H9 (cell line): ENCODE measurements at regions not wholly inside any gene's neighbourhood (a gene's known extent, or its start where the extent isn't known, plus 50 kb on each side); places are given as distances from the start of the nearest gene placed in this dataset.
"Not testable (repeated sequence)": the region's sequence is repeated elsewhere in the genome, so short reads cannot be mapped to it uniquely, and the experiment has no call there.

Experiments used
- DNase-seq: peaks from one replicate; pipeline ENCODE4 v3.0.0-alpha.2; 2017
- H2AFZ ChIP-seq: one replicate; pipeline ENCODE4 v1.6.1; 2013; ENCODE audit warnings: mild to moderate bottlenecking, low read length, control low read depth, moderate library complexity
- H2AK5ac ChIP-seq: 2 replicates; pipeline ENCODE4 v1.6.1; 2013; ENCODE audit warnings: low read length, control low read depth, mixed read lengths; ENCODE audit not compliant: insufficient read length
- H2BK120ac ChIP-seq: one replicate; pipeline ENCODE4 v1.6.1; 2013; ENCODE audit warnings: low read depth, mild to moderate bottlenecking, low read length, control low read depth, inconsistent platforms; ENCODE audit not compliant: poor library complexity, severe bottlenecking
- H2BK12ac ChIP-seq: 2 replicates; pipeline ENCODE4 v1.6.1; 2013; ENCODE audit warnings: low read length, control low read depth, mixed read lengths, low read depth; ENCODE audit not compliant: insufficient read length
- H2BK15ac ChIP-seq: 2 replicates; pipeline ENCODE4 v1.6.1; 2013; ENCODE audit warnings: low read depth, low read length, control low read depth
- H2BK20ac ChIP-seq: one replicate; pipeline ENCODE4 v1.6.1; 2013; ENCODE audit warnings: low read depth, mild to moderate bottlenecking, low read length, control low read depth, inconsistent platforms; ENCODE audit not compliant: poor library complexity, severe bottlenecking
- H2BK5ac ChIP-seq: 2 replicates; pipeline ENCODE4 v1.6.1; 2013; ENCODE audit warnings: low read length, control low read depth, mixed read lengths; ENCODE audit not compliant: insufficient read length
- H3K14ac ChIP-seq: 2 replicates; pipeline ENCODE4 v1.6.1; 2013; ENCODE audit warnings: low read length, control low read depth; ENCODE audit not compliant: insufficient read depth
- H3K18ac ChIP-seq: 2 replicates; pipeline ENCODE4 v1.6.1; 2013; ENCODE audit warnings: low read depth, mild to moderate bottlenecking, mixed read lengths, low read length, control low read depth; ENCODE audit not compliant: insufficient read length
- H3K23ac ChIP-seq: 2 replicates; pipeline ENCODE4 v1.6.1; 2013; ENCODE audit warnings: low read length, control low read depth, mixed read lengths, low read depth; ENCODE audit not compliant: insufficient read length
- H3K23me2 ChIP-seq: 2 replicates; pipeline ENCODE4 v1.6.1; 2013; ENCODE audit warnings: low read depth, mild to moderate bottlenecking, mixed read lengths, low read length, control low read depth; ENCODE audit not compliant: insufficient read length, poor library complexity, severe bottlenecking
- H3K27ac ChIP-seq: 2 replicates; pipeline ENCODE4 v1.5.1; 2013; ENCODE audit warnings: low read length, control low read depth, mixed read lengths, low read depth; ENCODE audit not compliant: insufficient read length
- H3K27me3 ChIP-seq: 2 replicates; pipeline ENCODE4 v1.6.1; 2013; ENCODE audit warnings: low read length, control low read depth, inconsistent platforms; ENCODE audit not compliant: insufficient read depth
- H3K4ac ChIP-seq: 2 replicates; pipeline ENCODE4 v1.6.1; 2013; ENCODE audit warnings: low read depth, mild to moderate bottlenecking, control low read depth, inconsistent platforms, low read length, moderate library complexity
- H3K4me1 ChIP-seq: 2 replicates; pipeline ENCODE4 v1.6.1; 2013; ENCODE audit warnings: low read length, control low read depth, inconsistent platforms; ENCODE audit not compliant: insufficient read depth
- H3K4me2 ChIP-seq: 2 replicates; pipeline ENCODE4 v1.6.1; 2013; ENCODE audit warnings: low read length, control low read depth, mixed read lengths; ENCODE audit not compliant: insufficient read length, insufficient read depth
- H3K56ac ChIP-seq: 2 replicates; pipeline ENCODE4 v1.6.1; 2013; ENCODE audit warnings: low read depth, mild to moderate bottlenecking, mixed read lengths, low read length, control low read depth; ENCODE audit not compliant: insufficient read length
- H3K79me1 ChIP-seq: 2 replicates; pipeline ENCODE4 v1.6.1; 2013; ENCODE audit warnings: low read depth, mild to moderate bottlenecking, moderate library complexity, low read length, control low read depth, inconsistent platforms; ENCODE audit not compliant: insufficient read depth, poor library complexity, severe bottlenecking
- H3K79me2 ChIP-seq: 2 replicates; pipeline ENCODE4 v1.6.1; 2013; ENCODE audit warnings: low read length, control low read depth, inconsistent platforms; ENCODE audit not compliant: insufficient read depth
- H3K9ac ChIP-seq: 2 replicates; pipeline ENCODE4 v1.6.1; 2013; ENCODE audit warnings: low read length, control low read depth, mixed read lengths; ENCODE audit not compliant: insufficient read length; ENCODE audit errors: extremely low read depth
- H3K9me3 ChIP-seq: one replicate; pipeline ENCODE4 v1.6.1; 2013; ENCODE audit warnings: low read depth, low read length, inconsistent platforms; ENCODE audit not compliant: control insufficient read depth
- H3T11ph ChIP-seq: one replicate; pipeline ENCODE4 v1.6.1; 2013; ENCODE audit warnings: mild to moderate bottlenecking, low read length, control low read depth, inconsistent platforms
- H4K20me1 ChIP-seq: one replicate; pipeline ENCODE4 v1.6.1; 2013; ENCODE audit not compliant: control insufficient read depth, insufficient read length, insufficient read depth
- H4K5ac ChIP-seq: 2 replicates; pipeline ENCODE4 v1.6.1; 2013; ENCODE audit warnings: low read depth, mild to moderate bottlenecking, mixed read lengths, low read length, control low read depth; ENCODE audit not compliant: insufficient read length
- H4K8ac ChIP-seq: replicated peaks from 2 replicates; pipeline ENCODE4 v1.6.1; 2013; ENCODE audit warnings: low read length, control low read depth, mixed read lengths, low read depth; ENCODE audit not compliant: insufficient read length
- H4K91ac ChIP-seq: 2 replicates; pipeline ENCODE4 v1.6.1; 2013; ENCODE audit warnings: low read depth, mild to moderate bottlenecking, moderate library complexity, mixed read lengths, low read length, control low read depth; ENCODE audit not compliant: insufficient read length
- H3K27ac Mint-ChIP-seq, 3 experiments: 2 replicates in 2 of 3; 3 replicates in 1 of 3; pipeline ENCODE4 v1.8.0; 2020 to 2021; ENCODE audit warnings: mixed read lengths in 3 of 3, mild to moderate bottlenecking in 1 of 3, moderate library complexity in 1 of 3
- H3K27me3 Mint-ChIP-seq: 2 replicates; pipeline ENCODE4 v1.8.0; 2021; ENCODE audit warnings: low read depth, mild to moderate bottlenecking, moderate library complexity, mixed read lengths
- H3K36me3 Mint-ChIP-seq, 3 experiments: 2 replicates in 2 of 3; 3 replicates in 1 of 3; pipeline ENCODE4 v1.8.0; 2020 to 2021; ENCODE audit warnings: low read depth in 3 of 3, mixed read lengths in 3 of 3; ENCODE audit not compliant: insufficient read depth in 1 of 3
- H3K4me1 Mint-ChIP-seq, 2 experiments: 2 replicates each; pipeline ENCODE4 v1.8.0; 2020; ENCODE audit warnings: mixed read lengths in 2 of 2
- H3K4me3 Mint-ChIP-seq, 2 experiments: 2 replicates in 1 of 2; 3 replicates in 1 of 2; pipeline ENCODE4 v1.8.0; 2020 to 2021; ENCODE audit warnings: mild to moderate bottlenecking in 2 of 2, mixed read lengths in 2 of 2, moderate library complexity in 1 of 2
- H3K9me3 Mint-ChIP-seq, 2 experiments: 2 replicates in 1 of 2; 3 replicates in 1 of 2; pipeline ENCODE4 v1.8.0; 2020; ENCODE audit warnings: mild to moderate bottlenecking in 2 of 2, mixed read lengths in 2 of 2, moderate library complexity in 1 of 2
- WGBS: extraction: QIAGEN DNeasy Blood & Tissue Kit; methylation state at CpG from one replicate; pipeline ENCODE4 v1.1.7; 2013; ENCODE audit warnings: missing lambda C conversion rate, low lambda C conversion rate, mixed read lengths; ENCODE audit not compliant: insufficient read length; ENCODE audit errors: extremely low coverage; 5-methylcytosine and 5-hydroxymethylcytosine counted together

- H4K5ac ChIP-seq, H3K4me3 Mint-ChIP-seq, H3K79me2 ChIP-seq, H3K79me1 ChIP-seq, H4K8ac ChIP-seq, DNase-seq, H2BK20ac ChIP-seq, H3K56ac ChIP-seq, H3K23ac ChIP-seq, H3K18ac ChIP-seq, H3K27me3 ChIP-seq, H4K20me1 ChIP-seq, H3K9me3 Mint-ChIP-seq, H4K91ac ChIP-seq, H3K9ac ChIP-seq, H3K4ac ChIP-seq, H3K14ac ChIP-seq, H3K4me2 ChIP-seq, H3K9me3 ChIP-seq, H3K4me1 ChIP-seq, H2BK12ac ChIP-seq, H2AFZ ChIP-seq, H3K27ac ChIP-seq, H2BK15ac ChIP-seq, H3K27ac Mint-ChIP-seq, H2AK5ac ChIP-seq, H3T11ph ChIP-seq, H3K27me3 Mint-ChIP-seq, H2BK120ac ChIP-seq, H3K23me2 ChIP-seq, H2BK5ac ChIP-seq, H3K36me3 Mint-ChIP-seq: not testable (repeated sequence)
- no CpG with 5 or more reads among the region's 9 CpGs for WGBS
- peaks cover 14 to 25% of the 10 kb centered on the region in 2 experiments for H3K4me1 Mint-ChIP-seq
Measured at GRCh38 chr16:21361612-21362227, 83.6 kb upstream of the CRYM start.

DNA sequence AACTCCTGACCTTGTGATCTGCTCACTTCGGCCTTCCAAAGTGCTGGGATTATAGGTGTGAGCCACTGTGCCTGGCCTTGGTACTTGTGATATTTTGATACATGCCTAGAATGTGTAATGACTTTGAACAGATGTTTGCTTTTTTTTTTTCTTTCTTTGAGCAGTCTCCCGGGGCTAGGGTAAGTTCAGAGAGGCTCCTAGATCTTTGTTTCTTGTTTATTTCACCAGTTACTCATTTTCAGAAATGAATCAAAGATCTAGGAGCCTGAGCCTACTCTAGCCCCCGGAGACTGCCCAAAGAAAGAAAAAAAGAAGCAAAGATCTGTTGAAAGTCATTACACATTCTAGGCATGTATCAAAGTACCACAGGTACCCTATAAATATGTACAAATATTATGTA, 83.0 kb upstream of the CRYM start:
- not testable (repeated sequence) for H2BK12ac ChIP-seq, H3K79me1 ChIP-seq, H3K27ac Mint-ChIP-seq, H3K4ac ChIP-seq, H4K5ac ChIP-seq, H2BK15ac ChIP-seq, H3K36me3 Mint-ChIP-seq, H3K79me2 ChIP-seq, H2BK20ac ChIP-seq, H3K9ac ChIP-seq, H3K56ac ChIP-seq, H4K91ac ChIP-seq, H3K14ac ChIP-seq, H3K18ac ChIP-seq, H2AFZ ChIP-seq, H3K9me3 ChIP-seq, H3K9me3 Mint-ChIP-seq, H3K27ac ChIP-seq, H4K8ac ChIP-seq, H3K27me3 ChIP-seq, H3K23me2 ChIP-seq, DNase-seq, H3K4me2 ChIP-seq, H3K23ac ChIP-seq, H3T11ph ChIP-seq, H2AK5ac ChIP-seq, H2BK5ac ChIP-seq, H4K20me1 ChIP-seq, H3K27me3 Mint-ChIP-seq, H3K4me1 ChIP-seq, H2BK120ac ChIP-seq, H3K4me3 Mint-ChIP-seq
- WGBS = no CpG with 5 or more reads among the region's 3 CpGs
- peaks cover 14 to 25% of the 10 kb centered on the region in 2 experiments for H3K4me1 Mint-ChIP-seq
